Tibial artery (tissue), 4 donors: ENCODE measurements at regions not wholly inside any gene's neighbourhood (a gene's known extent, or its start where the extent isn't known, plus 50 kb on each side); places are given as distances from the start of the nearest gene placed in this dataset.
A peak's percentile ranks its signal among the peaks of the same experiment; 100 is the strongest.

ENCODE experiments used
- DNase-seq, 2 donors: peaks; one replicate each; pipeline ENCODE4 v3.0.0-alpha.2; 2019
- H3K27ac ChIP-seq, 2 donors: fragments of 200-600 bp; sonication (generic) in 1 of 2; 1 replicate in 1 of 2; 2 replicates in 1 of 2; pipeline ENCODE4 v1.5.1; 2018 to 2019; ENCODE audit warnings: mild to moderate bottlenecking in 1 of 2
- H3K27me3 ChIP-seq, 2 donors: fragments of 200-600 bp; sonication (generic) in 1 of 2; one replicate each; pipeline versions ENCODE4 v1.5.1 to v1.6.0; 2016 to 2019
- H3K36me3 ChIP-seq, 3 donors: fragments of 200-600 bp; sonication (generic) in 2 of 3; one replicate each; pipeline ENCODE4 v1.5.1; 2016 to 2019; ENCODE audit warnings: mild to moderate bottlenecking in 2 of 3
- H3K4me1 ChIP-seq, 4 donors: fragments of 200-600 bp; sonication (generic) in 2 of 4; 1 replicate in 3 of 4; 2 replicates in 1 of 4; pipeline ENCODE4 v1.5.1; 2016 to 2019
- H3K4me3 ChIP-seq, 2 donors: fragments of 200-600 bp; sonication (generic) in 1 of 2; 1 replicate in 1 of 2; 2 replicates in 1 of 2; pipeline ENCODE4 v1.5.1; 2018 to 2019; ENCODE audit warnings: mild to moderate bottlenecking in 2 of 2
- H3K9me3 ChIP-seq, 3 donors: fragments of 200-600 bp; sonication (generic) in 1 of 3; one replicate each; pipeline ENCODE4 v1.5.1; 2016 to 2019
- CTCF ChIP-seq, 2 experiments: fragments of 200-600 bp in 1 of 2; fragments of 450-650 bp in 1 of 2; IDR thresholded peaks; one replicate each; pipeline ENCODE4 v1.5.1; 2017 to 2019; ENCODE audit warnings: antibody characterized with exemption in 2 of 2, mild to moderate bottlenecking in 1 of 2, moderate library complexity in 1 of 2
- intact Hi-C: fragments of 100-400 bp; cut with DNase I; formaldehyde crosslinking; loops from one replicate; pipeline ENCODE4 v1.15.0; 2023; ENCODE audit warnings: low total_unique reads

- no peak for DNase-seq
- Histone ChIP-seq H3K27ac (no peak overlapping the region), H3K4me1 (peaks cover 0 to 15% (median 7%) of the 10 kb centered on the region in 4 donors), H3K36me3 (no peaks in the 10 kb centered on the region), H3K27me3 (no peaks in the 10 kb centered on the region), H3K9me3 (no peaks in the 10 kb centered on the region), H3K4me3 (no peak overlapping the region)
- intact Hi-C loops, result no loop called here
- no peak for TF ChIP-seq CTCF (IDR thresholded peaks at IDR 0.05)
Measured at GRCh38 chr1:115547696-115548095, 94.1 kb upstream of the VANGL1 start.

- H3K9me3 ChIP-seq, result no peaks in the 10 kb centered on the region
- no peak for DNase-seq
- intact Hi-C loops, result no loop called here
- peaks cover 0 to 15% (median 7%) of the 10 kb centered on the region in 4 donors for H3K4me1 ChIP-seq
- TF ChIP-seq CTCF (IDR thresholded peaks at IDR 0.05), result no peak
- no peaks in the 10 kb centered on the region for H3K27me3 ChIP-seq
- no peak overlapping the region for H3K4me3 ChIP-seq
- H3K36me3 ChIP-seq, result no peaks in the 10 kb centered on the region
- H3K27ac ChIP-seq, result no peak overlapping the region
Measured at GRCh38 chr1:115546846-115547245, 94.9 kb upstream of the VANGL1 start.

DNA sequence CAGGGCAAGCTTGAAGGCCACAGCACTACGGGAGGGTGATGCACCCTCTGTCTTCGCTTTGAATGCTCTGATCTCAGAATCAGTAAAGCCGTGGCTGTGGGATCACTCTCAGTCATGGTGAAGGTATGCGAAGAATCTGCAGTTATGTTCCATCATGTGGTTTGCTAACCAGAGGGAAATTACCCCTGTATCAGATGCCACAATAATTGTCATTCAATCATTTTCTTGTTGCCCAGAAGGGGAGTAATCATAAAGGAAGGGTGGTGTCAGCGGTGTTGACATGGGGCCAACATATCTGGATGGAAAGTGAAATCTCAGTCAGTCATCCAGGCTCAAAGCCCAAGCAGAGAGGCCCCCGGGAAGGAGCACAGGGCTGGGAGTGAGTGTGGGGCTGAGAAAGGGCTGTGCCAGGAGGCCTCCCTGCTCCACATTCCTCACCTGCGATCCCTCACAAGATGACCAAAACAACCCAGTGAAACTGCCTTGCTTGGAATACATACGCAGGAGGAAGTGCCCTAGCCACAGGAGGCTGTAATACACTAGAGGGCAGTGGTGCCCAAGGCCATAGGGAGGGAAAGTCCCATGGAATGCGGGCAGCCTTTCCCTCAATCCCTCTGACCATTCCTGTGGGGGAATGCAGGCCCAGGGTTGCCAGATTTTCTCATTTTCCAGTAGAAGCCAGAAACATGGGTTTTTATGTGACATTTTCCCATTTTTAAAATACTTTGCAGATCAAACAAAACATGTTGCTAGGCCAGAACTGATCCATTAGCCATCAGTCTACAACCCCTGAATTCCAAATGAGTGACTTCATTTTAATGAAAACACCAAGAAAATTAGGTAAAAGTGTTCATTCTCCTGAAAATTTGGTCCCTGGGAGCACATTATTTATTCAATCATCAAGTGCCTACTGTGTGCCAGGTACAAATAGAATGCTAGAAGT is 95.7 kb upstream of the VANGL1 start:
- Histone ChIP-seq H3K4me1 (peaks cover 0 to 15% (median 7%) of the 10 kb centered on the region in 4 donors), H3K27ac (peak overlapping the region; percentile 47 to 48), H3K9me3 (no peaks in the 10 kb centered on the region), H3K36me3 (no peaks in the 10 kb centered on the region), H3K4me3 (no peak overlapping the region), H3K27me3 (no peaks in the 10 kb centered on the region)
- peak; percentile 27 to 46 for TF ChIP-seq CTCF (IDR thresholded peaks at IDR 0.05)
- peak; percentile 32 to 68 for DNase-seq
- intact Hi-C loops, result no loop called here

DNA sequence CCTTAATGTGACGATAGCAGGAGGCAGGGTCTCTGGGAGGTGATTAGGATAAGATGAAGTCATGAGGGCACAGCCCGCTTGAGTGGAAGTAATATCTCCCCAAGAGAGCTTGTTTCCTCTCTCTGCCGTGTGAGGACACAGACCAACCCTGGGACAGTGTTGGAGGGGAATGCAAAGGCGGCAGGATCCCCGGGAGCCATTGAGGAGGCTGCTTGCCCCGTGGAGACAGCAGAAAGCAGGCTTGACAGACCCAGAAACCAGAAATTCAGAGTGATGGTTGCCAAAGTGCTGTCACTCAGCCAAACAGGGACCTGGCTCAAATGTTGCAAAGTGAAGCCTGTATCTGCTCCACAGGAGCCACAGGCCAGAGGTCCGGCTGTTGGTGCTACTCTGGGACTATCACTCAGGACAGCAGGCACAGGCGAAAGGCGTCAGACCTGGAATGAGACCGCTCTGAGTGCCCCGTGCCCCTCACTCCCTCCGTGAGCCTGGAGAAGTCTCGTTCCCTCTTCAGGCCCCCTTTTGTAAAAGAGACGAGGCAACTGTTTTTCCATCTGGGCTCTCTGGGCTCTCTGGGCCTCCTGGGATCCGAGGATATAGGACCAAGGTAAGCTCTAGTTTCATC is 96.6 kb upstream of the VANGL1 start:
- Histone ChIP-seq H3K4me1 (peaks cover 0 to 15% (median 7%) of the 10 kb centered on the region in 4 donors), H3K9me3 (no peaks in the 10 kb centered on the region), H3K36me3 (no peaks in the 10 kb centered on the region), H3K27ac (peak overlapping the region; percentile 47 to 48), H3K27me3 (no peaks in the 10 kb centered on the region), H3K4me3 (no peak overlapping the region)
- TF ChIP-seq CTCF (IDR thresholded peaks at IDR 0.05), result no peak
- intact Hi-C loops, result no loop called here
- no peak for DNase-seq

- Histone ChIP-seq H3K27ac (no peak overlapping the region), H3K4me1 (peaks cover 0 to 15% (median 7%) of the 10 kb centered on the region in 4 donors), H3K9me3 (no peaks in the 10 kb centered on the region), H3K27me3 (no peaks in the 10 kb centered on the region), H3K36me3 (no peaks in the 10 kb centered on the region), H3K4me3 (no peak overlapping the region)
- intact Hi-C loops, result no loop called here
- DNase-seq, result no peak
- TF ChIP-seq CTCF (IDR thresholded peaks at IDR 0.05), result no peak
Measured at GRCh38 chr1:115544131-115544530, 97.6 kb upstream of the VANGL1 start.
